ENCODE measurements at regions not wholly inside any gene's neighbourhood (a gene's known extent, or its start where the extent isn't known, plus 50 kb on each side); places are given as distances from the start of the nearest gene placed in this dataset.
A peak's percentile ranks its signal among the peaks of the same experiment; 100 is the strongest.
"Not testable (repeated sequence)": the region's sequence is repeated elsewhere in the genome, so short reads cannot be mapped to it uniquely, and the experiment has no call there.

- Histone ChIP-seq H3K79me2 (ENCODE audit: low read depth) (no peaks in the 10 kb centered on the region), H4K20me1 (ENCODE audit: insufficient read depth) (no peaks in the 10 kb centered on the region), H3K4me2 (peak overlapping the region; percentile 77), H3K27me3 (ENCODE audit: insufficient read depth, low read depth) (no peaks in the 10 kb centered on the region), H3K36me3 (ENCODE audit: low read depth) (no peaks in the 10 kb centered on the region), H3K9me2 (ENCODE audit: insufficient read depth) (no peaks in the 10 kb centered on the region), H3K4me3 (peak overlapping the region; percentile 58), H3K27ac (peak overlapping the region; percentile 33), H3K9me3 (ENCODE audit: insufficient read depth, low read depth) (no peaks in the 10 kb centered on the region), H2AFZ (peak overlapping the region; percentile 95), H3K4me1 (replicated peaks; ENCODE audit: insufficient read depth) (peaks cover 31% of the 10 kb centered on the region), H3F3A (ENCODE audit: insufficient read depth, low read depth) (peaks cover 5% of the 10 kb centered on the region; the same call in 1 of the 2 replicates)
- intact Hi-C loops (cut with micrococcal nuclease; ENCODE audit: unreplicated experiment) = loop anchor here (2.0 to 10.0 kb wide), 3 partner anchors 52 to 246 kb away; no protein-coding TSS in a partner anchor
- CTCF ChIA-PET = no interaction called here
- TSS peak; percentile 94 for BruUV-seq (replicated peaks)
- TF ChIP-seq CTCF (conservative IDR thresholded peaks at IDR 0.05) (no peak), EZH2 (IDR thresholded peaks at IDR 0.05; ENCODE audit: low read depth) (no peak)
- no peak for DNase-seq
- POLR2A ChIA-PET (ENCODE audit: unreplicated experiment) = interaction anchor here (0.6 to 0.9 kb wide), 5 partner anchors 11 to 323 kb away, joined by 3 to 9 read pairs (median 4); no protein-coding TSS in a partner anchor
These were observed 234.4 kb upstream of the MCHR2 start for GRCh38 chr6:100228437-100228833.

- no peak for DNase-seq
- H3K79me2 ChIP-seq (ENCODE audit: low read depth) = no peaks in the 10 kb centered on the region
- intact Hi-C loops (cut with micrococcal nuclease; ENCODE audit: unreplicated experiment) = loop anchor here (10.0 kb wide), 1 partner anchor 248 kb away; no protein-coding TSS in a partner anchor
- H3K9me3 ChIP-seq (ENCODE audit: insufficient read depth, low read depth) = no peaks in the 10 kb centered on the region
- ChIA-PET CTCF (no interaction called here), POLR2A (ENCODE audit: unreplicated experiment) (no interaction called here)
- H3K4me3 ChIP-seq = no peak overlapping the region
- H2AFZ ChIP-seq = no peak overlapping the region
- H3K4me2 ChIP-seq = no peak overlapping the region
- no TSS peak for BruUV-seq (replicated peaks)
- TF ChIP-seq CTCF (conservative IDR thresholded peaks at IDR 0.05) (no peak), EZH2 (IDR thresholded peaks at IDR 0.05; ENCODE audit: low read depth) (no peak)
- peaks cover 5% of the 10 kb centered on the region; the same call in 1 of the 2 replicates for H3F3A ChIP-seq (ENCODE audit: insufficient read depth, low read depth)
- H3K36me3 ChIP-seq (ENCODE audit: low read depth) = no peaks in the 10 kb centered on the region
- peaks cover 22% of the 10 kb centered on the region for H3K4me1 ChIP-seq (replicated peaks; ENCODE audit: insufficient read depth)
- no peaks in the 10 kb centered on the region for H3K9me2 ChIP-seq (ENCODE audit: insufficient read depth)
- H3K27me3 ChIP-seq (ENCODE audit: insufficient read depth, low read depth) = no peaks in the 10 kb centered on the region
- H3K27ac ChIP-seq = no peak overlapping the region
- H4K20me1 ChIP-seq (ENCODE audit: insufficient read depth) = no peaks in the 10 kb centered on the region
These were observed 232.8 kb upstream of the MCHR2 start for GRCh38 chr6:100226811-100227210.

DNA sequence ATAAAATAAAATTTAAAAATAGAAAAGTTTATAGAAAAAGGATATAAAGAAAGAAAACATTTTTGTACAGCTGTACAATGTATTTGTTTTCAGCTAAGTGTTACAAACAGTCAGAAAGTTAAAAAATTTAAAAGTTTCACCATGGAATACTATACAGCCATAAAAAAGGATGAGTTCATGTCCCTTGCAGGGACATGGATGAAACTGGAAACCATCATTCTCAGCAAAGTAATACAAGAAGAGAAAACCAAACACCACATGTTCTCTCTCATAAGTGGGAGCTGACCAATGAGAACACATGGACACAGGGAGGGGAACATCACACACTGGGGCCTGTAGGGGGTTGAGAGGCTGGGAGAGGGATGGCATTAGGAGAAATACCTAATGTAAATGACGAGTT lies 229.9 kb upstream of the MCHR2 start:
- POLR2A ChIA-PET (ENCODE audit: unreplicated experiment); H3K9me3 ChIP-seq (ENCODE audit: insufficient read depth, low read depth); H3K4me3 ChIP-seq; H2AFZ ChIP-seq; H3K27me3 ChIP-seq (ENCODE audit: insufficient read depth, low read depth); H3K36me3 ChIP-seq (ENCODE audit: low read depth); H3K4me2 ChIP-seq; DNase-seq; CTCF ChIA-PET; H3K9me2 ChIP-seq (ENCODE audit: insufficient read depth); H3F3A ChIP-seq (ENCODE audit: insufficient read depth, low read depth); H4K20me1 ChIP-seq (ENCODE audit: insufficient read depth); BruUV-seq (replicated peaks); H3K79me2 ChIP-seq (ENCODE audit: low read depth); H3K27ac ChIP-seq; H3K4me1 ChIP-seq (replicated peaks; ENCODE audit: insufficient read depth): not testable (repeated sequence)
- intact Hi-C loops (cut with micrococcal nuclease; ENCODE audit: unreplicated experiment) = loop anchor here (10.0 kb wide), 1 partner anchor 251 kb away; no protein-coding TSS in a partner anchor

GRCh38 chr6:100220543-100220942 lies 226.5 kb upstream of the MCHR2 start:
- TF ChIP-seq EZH2 (IDR thresholded peaks at IDR 0.05; ENCODE audit: low read depth) = no peak
- no peak for TF ChIP-seq CTCF (conservative IDR thresholded peaks at IDR 0.05)
- H2AFZ ChIP-seq = no peak overlapping the region
- no peaks in the 10 kb centered on the region for H3K27me3 ChIP-seq (ENCODE audit: insufficient read depth, low read depth)
- H3K79me2 ChIP-seq (ENCODE audit: low read depth) = no peaks in the 10 kb centered on the region
- H3K9me2 ChIP-seq (ENCODE audit: insufficient read depth) = no peaks in the 10 kb centered on the region
- H3K4me2 ChIP-seq = no peak overlapping the region
- no peaks in the 10 kb centered on the region for H4K20me1 ChIP-seq (ENCODE audit: insufficient read depth)
- H3F3A ChIP-seq (ENCODE audit: insufficient read depth, low read depth) = no peaks in the 10 kb centered on the region
- CTCF ChIA-PET = no interaction called here
- intact Hi-C loops (cut with micrococcal nuclease; ENCODE audit: unreplicated experiment) = loop anchor here (10.0 kb wide), 1 partner anchor 254 kb away; no protein-coding TSS in a partner anchor
- H3K4me3 ChIP-seq = no peak overlapping the region
- no peaks in the 10 kb centered on the region for H3K36me3 ChIP-seq (ENCODE audit: low read depth)
- no peaks in the 10 kb centered on the region for H3K9me3 ChIP-seq (ENCODE audit: insufficient read depth, low read depth)
- no TSS peak for BruUV-seq (replicated peaks)
- DNase-seq = no peak
- H3K27ac ChIP-seq = no peak overlapping the region
- POLR2A ChIA-PET (ENCODE audit: unreplicated experiment) = no interaction called here
- H3K4me1 ChIP-seq (replicated peaks; ENCODE audit: insufficient read depth) = no peaks in the 10 kb centered on the region
